Peyer's patch (tissue), 4 donors: ENCODE measurements at regions not wholly inside any gene's neighbourhood (a gene's known extent, or its start where the extent isn't known, plus 50 kb on each side); places are given as distances from the start of the nearest gene placed in this dataset.

ENCODE experiments used
- POLR2A ChIP-seq, 2 donors: fragments of 450-650 bp; IDR thresholded peaks; one replicate each; pipeline ENCODE4 v1.5.1; 2017; ENCODE audit warnings: antibody characterized with exemption in 2 of 2, mild to moderate bottlenecking in 2 of 2, moderate library complexity in 2 of 2
- TF ChIP-seq, protein P1 (sequence below), 6 experiments: fragments of 450-650 bp in 4 of 6; fragments of 200-600 bp in 2 of 6; sonication (generic) in 1 of 6; IDR thresholded peaks; one replicate each; pipeline ENCODE4 v1.5.1; 2017 to 2019; ENCODE audit warnings: antibody characterized with exemption in 6 of 6, mild to moderate bottlenecking in 3 of 6, moderate library complexity in 1 of 6

DNA sequence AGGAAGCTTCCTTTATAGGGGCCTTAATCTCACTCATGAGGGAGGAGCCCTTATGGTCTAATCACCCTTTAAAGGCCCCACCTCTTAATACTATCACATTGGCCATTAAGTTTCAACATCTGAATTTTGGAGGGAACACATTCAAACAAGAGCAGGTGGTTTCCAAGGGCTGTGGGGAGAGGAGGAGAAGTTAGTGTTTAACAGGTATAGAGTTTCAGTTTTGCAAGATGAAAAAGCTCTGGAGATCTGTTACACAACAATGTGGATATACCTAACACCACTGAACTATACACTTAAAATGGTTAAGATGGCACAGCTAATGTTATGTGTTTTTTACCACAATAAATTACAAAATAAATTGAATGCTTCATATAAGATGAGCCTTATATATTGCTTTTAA, 113.4 kb upstream of the DNAH14 start:
- TF ChIP-seq, protein P1, sequence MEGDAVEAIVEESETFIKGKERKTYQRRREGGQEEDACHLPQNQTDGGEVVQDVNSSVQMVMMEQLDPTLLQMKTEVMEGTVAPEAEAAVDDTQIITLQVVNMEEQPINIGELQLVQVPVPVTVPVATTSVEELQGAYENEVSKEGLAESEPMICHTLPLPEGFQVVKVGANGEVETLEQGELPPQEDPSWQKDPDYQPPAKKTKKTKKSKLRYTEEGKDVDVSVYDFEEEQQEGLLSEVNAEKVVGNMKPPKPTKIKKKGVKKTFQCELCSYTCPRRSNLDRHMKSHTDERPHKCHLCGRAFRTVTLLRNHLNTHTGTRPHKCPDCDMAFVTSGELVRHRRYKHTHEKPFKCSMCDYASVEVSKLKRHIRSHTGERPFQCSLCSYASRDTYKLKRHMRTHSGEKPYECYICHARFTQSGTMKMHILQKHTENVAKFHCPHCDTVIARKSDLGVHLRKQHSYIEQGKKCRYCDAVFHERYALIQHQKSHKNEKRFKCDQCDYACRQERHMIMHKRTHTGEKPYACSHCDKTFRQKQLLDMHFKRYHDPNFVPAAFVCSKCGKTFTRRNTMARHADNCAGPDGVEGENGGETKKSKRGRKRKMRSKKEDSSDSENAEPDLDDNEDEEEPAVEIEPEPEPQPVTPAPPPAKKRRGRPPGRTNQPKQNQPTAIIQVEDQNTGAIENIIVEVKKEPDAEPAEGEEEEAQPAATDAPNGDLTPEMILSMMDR (IDR thresholded peaks at IDR 0.05): no peak
- no peak for TF ChIP-seq POLR2A (IDR thresholded peaks at IDR 0.05)
